Caco-2 (cell line): ENCODE measurements at regions not wholly inside any gene's neighbourhood (a gene's known extent, or its start where the extent isn't known, plus 50 kb on each side); places are given as distances from the start of the nearest gene placed in this dataset.

Source experiments
- BruUV-seq: library from RNA; stranded (reverse); fragments of 400-500 nt; replicated peaks from 2 replicates; lab custom pipeline; 2021; lab: Mats Ljungman, UMichigan
- CTCF ChIA-PET: fragments of 300-600 bp; sonication (Branson Sonifier 250); formaldehyde crosslinking; loops from one replicate; lab custom pipeline; 2022; ENCODE audit warnings: antibody characterized with exemption; lab: Charles Lee
- POLR2A ChIA-PET: fragments of 300-600 bp; sonication (Branson Sonifier 250); formaldehyde crosslinking; loops from one replicate; lab custom pipeline; 2022; ENCODE audit warnings: antibody characterized with exemption; lab: Charles Lee
- DNase-seq, 2 experiments: peaks; one replicate each; pipeline versions ENCODE4 v3.0.0 to v3.0.0-alpha.2; 2020 to 2022
- H3K27me3 ChIP-seq: replicated peaks from 2 replicates; pipeline ENCODE4 v1.6.0; 2011; ENCODE audit warnings: low read length; ENCODE audit not compliant: control insufficient read depth, insufficient read depth
- H3K36me3 ChIP-seq: 2 replicates; pipeline ENCODE4 v1.5.1; 2011; ENCODE audit warnings: low read length; ENCODE audit not compliant: control insufficient read depth, insufficient read depth
- H3K4me1 ChIP-seq: fragments of 250-450 bp; sonication (Bioruptor Pico); 2 replicates; pipeline ENCODE4 v1.5.1; 2020; ENCODE audit warnings: mild to moderate bottlenecking
- H3K4me3 ChIP-seq: 2 replicates; pipeline ENCODE4 v1.5.1; 2011; ENCODE audit warnings: low read depth, mild to moderate bottlenecking, control low read depth, low read length
- H3K9me3 ChIP-seq: fragments of 250-450 bp; sonication (Bioruptor Pico); 2 replicates; pipeline ENCODE4 v1.5.1; 2020; ENCODE audit warnings: mild to moderate bottlenecking, moderate library complexity
- H3K27ac Mint-ChIP-seq: one replicate; pipeline ENCODE4 v1.8.0; 2022; ENCODE audit warnings: mixed read lengths; ENCODE audit not compliant: unreplicated experiment
- H3K27me3 Mint-ChIP-seq: one replicate; pipeline ENCODE4 v1.8.0; 2022; ENCODE audit warnings: mixed read lengths; ENCODE audit not compliant: insufficient read depth, unreplicated experiment
- H3K36me3 Mint-ChIP-seq: one replicate; pipeline ENCODE4 v1.8.0; 2022; ENCODE audit warnings: mild to moderate bottlenecking, mixed read lengths; ENCODE audit not compliant: insufficient read depth, unreplicated experiment
- H3K4me1 Mint-ChIP-seq: one replicate; pipeline ENCODE4 v1.8.0; 2022; ENCODE audit warnings: low read depth, mixed read lengths; ENCODE audit not compliant: unreplicated experiment
- H3K4me3 Mint-ChIP-seq: one replicate; pipeline ENCODE4 v1.8.0; 2022; ENCODE audit warnings: mild to moderate bottlenecking, moderate library complexity, mixed read lengths; ENCODE audit not compliant: unreplicated experiment
- H3K9me3 Mint-ChIP-seq: one replicate; pipeline ENCODE4 v1.8.0; 2022; ENCODE audit warnings: mixed read lengths; ENCODE audit not compliant: unreplicated experiment
- intact Hi-C: fragments of 100-400 bp; cut with micrococcal nuclease; formaldehyde crosslinking; loops from one replicate; pipeline ENCODE4 v1.10.0; 2022; ENCODE audit not compliant: unreplicated experiment
- TF ChIP-seq, protein P1 (sequence below), 2 experiments: fragments of 200-600 bp in 1 of 2; IDR thresholded peaks; 1 replicate in 1 of 2; 2 replicates in 1 of 2; pipeline versions ENCODE4 v1.5.1 to v1.8.0; 2011 to 2022; ENCODE audit warnings: antibody characterized with exemption in 1 of 2, control low read depth in 1 of 2, inconsistent platforms in 1 of 2, low read depth in 1 of 2, low read length in 1 of 2, mild to moderate bottlenecking in 1 of 2, moderate library complexity in 1 of 2; ENCODE audit not compliant: insufficient read depth in 1 of 2, severe bottlenecking in 1 of 2, unreplicated experiment in 1 of 2

GRCh38 chr13:63882052-63882451 is 2466.4 kb upstream of the PCDH20 start:
- Histone ChIP-seq H3K4me3 (no peak overlapping the region), H3K9me3 (no peaks in the 10 kb centered on the region), H3K4me1 (no peaks in the 10 kb centered on the region), H3K27me3 (no peaks in the 10 kb centered on the region), H3K36me3 (no peaks in the 10 kb centered on the region)
- intact Hi-C loops = no loop called here
- H3K27me3 Mint-ChIP-seq = peaks cover 9% of the 10 kb centered on the region
- no peak for DNase-seq
- BruUV-seq = no TSS peak
- H3K4me1 Mint-ChIP-seq = no peaks in the 10 kb centered on the region
- no peaks in the 10 kb centered on the region for H3K36me3 Mint-ChIP-seq
- ChIA-PET POLR2A (no interaction called here), CTCF (no interaction called here)
- TF ChIP-seq, protein P1, sequence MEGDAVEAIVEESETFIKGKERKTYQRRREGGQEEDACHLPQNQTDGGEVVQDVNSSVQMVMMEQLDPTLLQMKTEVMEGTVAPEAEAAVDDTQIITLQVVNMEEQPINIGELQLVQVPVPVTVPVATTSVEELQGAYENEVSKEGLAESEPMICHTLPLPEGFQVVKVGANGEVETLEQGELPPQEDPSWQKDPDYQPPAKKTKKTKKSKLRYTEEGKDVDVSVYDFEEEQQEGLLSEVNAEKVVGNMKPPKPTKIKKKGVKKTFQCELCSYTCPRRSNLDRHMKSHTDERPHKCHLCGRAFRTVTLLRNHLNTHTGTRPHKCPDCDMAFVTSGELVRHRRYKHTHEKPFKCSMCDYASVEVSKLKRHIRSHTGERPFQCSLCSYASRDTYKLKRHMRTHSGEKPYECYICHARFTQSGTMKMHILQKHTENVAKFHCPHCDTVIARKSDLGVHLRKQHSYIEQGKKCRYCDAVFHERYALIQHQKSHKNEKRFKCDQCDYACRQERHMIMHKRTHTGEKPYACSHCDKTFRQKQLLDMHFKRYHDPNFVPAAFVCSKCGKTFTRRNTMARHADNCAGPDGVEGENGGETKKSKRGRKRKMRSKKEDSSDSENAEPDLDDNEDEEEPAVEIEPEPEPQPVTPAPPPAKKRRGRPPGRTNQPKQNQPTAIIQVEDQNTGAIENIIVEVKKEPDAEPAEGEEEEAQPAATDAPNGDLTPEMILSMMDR (IDR thresholded peaks at IDR 0.05; ENCODE audit: insufficient read depth in 1 of 2, low read depth in 1 of 2, low read length in 1 of 2, severe bottlenecking in 1 of 2, unreplicated experiment in 1 of 2) = no peak
- H3K4me3 Mint-ChIP-seq = no peak overlapping the region
- no peaks in the 10 kb centered on the region for H3K9me3 Mint-ChIP-seq
- H3K27ac Mint-ChIP-seq = no peak overlapping the region

DNA sequence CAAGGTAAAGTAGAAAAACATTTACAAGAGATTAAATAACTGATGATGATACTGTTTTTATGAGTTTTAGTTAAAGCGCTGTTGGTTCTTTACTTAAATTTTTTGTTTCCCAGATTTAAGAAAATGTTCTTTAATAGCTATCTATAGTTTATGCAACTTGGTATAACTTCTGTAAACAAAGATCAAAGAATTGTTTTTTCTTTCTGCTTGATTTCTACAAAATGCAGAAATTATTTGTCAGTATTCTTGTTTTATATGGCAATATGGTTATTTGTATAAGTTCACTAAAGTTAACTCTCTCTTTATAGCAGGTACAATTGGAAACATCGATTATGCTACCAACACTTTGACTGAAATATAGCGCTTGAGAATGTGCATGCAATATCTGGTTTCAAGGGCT is 2465.1 kb upstream of the PCDH20 start:
- TF ChIP-seq, protein P1 (IDR thresholded peaks at IDR 0.05; ENCODE audit: insufficient read depth in 1 of 2, low read depth in 1 of 2, low read length in 1 of 2, severe bottlenecking in 1 of 2, unreplicated experiment in 1 of 2) = no peak
- no peaks in the 10 kb centered on the region for H3K27me3 ChIP-seq
- H3K4me3 ChIP-seq = no peak overlapping the region
- Mint-ChIP-seq H3K4me1 (no peaks in the 10 kb centered on the region), H3K27me3 (peaks cover 9% of the 10 kb centered on the region), H3K27ac (no peak overlapping the region), H3K36me3 (no peaks in the 10 kb centered on the region), H3K4me3 (no peak overlapping the region), H3K9me3 (no peaks in the 10 kb centered on the region)
- no TSS peak for BruUV-seq
- ChIA-PET CTCF (no interaction called here), POLR2A (no interaction called here)
- intact Hi-C loops = no loop called here
- DNase-seq = no peak
- H3K9me3 ChIP-seq = no peaks in the 10 kb centered on the region
- no peaks in the 10 kb centered on the region for H3K4me1 ChIP-seq
- H3K36me3 ChIP-seq = no peaks in the 10 kb centered on the region

- H3K36me3 Mint-ChIP-seq = no peaks in the 10 kb centered on the region
- no peak overlapping the region for H3K4me3 Mint-ChIP-seq
- H3K36me3 ChIP-seq = no peaks in the 10 kb centered on the region
- no TSS peak for BruUV-seq
- H3K4me1 Mint-ChIP-seq = no peaks in the 10 kb centered on the region
- H3K9me3 ChIP-seq = no peaks in the 10 kb centered on the region
- H3K27ac Mint-ChIP-seq = no peak overlapping the region
- TF ChIP-seq, protein P1 (IDR thresholded peaks at IDR 0.05; ENCODE audit: insufficient read depth in 1 of 2, low read depth in 1 of 2, low read length in 1 of 2, severe bottlenecking in 1 of 2, unreplicated experiment in 1 of 2) = no peak
- no peak overlapping the region for H3K4me3 ChIP-seq
- ChIA-PET CTCF (no interaction called here), POLR2A (no interaction called here)
- H3K4me1 ChIP-seq = no peaks in the 10 kb centered on the region
- intact Hi-C loops = no loop called here
- DNase-seq = no peak
- H3K9me3 Mint-ChIP-seq = no peaks in the 10 kb centered on the region
- no peaks in the 10 kb centered on the region for H3K27me3 ChIP-seq
- no peaks in the 10 kb centered on the region for H3K27me3 Mint-ChIP-seq
Measured at GRCh38 chr13:63873936-63874335, 2458.3 kb upstream of the PCDH20 start.
